GM23338 (cell line): ENCODE measurements at regions not wholly inside any gene's neighbourhood (a gene's known extent, or its start where the extent isn't known, plus 50 kb on each side); places are given as distances from the start of the nearest gene placed in this dataset.

Source experiments
- ATAC-seq: fragments of 200-7000 bp; cut with Tn5 transposase; 3 replicates; pipeline ENCODE4 v1.9.1; 2020
- DNase-seq: peaks from one replicate; pipeline ENCODE4 v3.0.0-alpha.2; 2015; ENCODE audit warnings: low spot score
- H2AFZ ChIP-seq: fragments of 200-600 bp; sonication (generic); 2 replicates; pipeline ENCODE4 v1.8.0; 2016; ENCODE audit warnings: antibody characterized with exemption, mild to moderate bottlenecking, moderate library complexity
- H3F3A ChIP-seq: fragments of 200-600 bp; sonication (generic); replicated peaks from 2 replicates; pipeline ENCODE4 v1.8.0; 2017; ENCODE audit warnings: antibody characterized with exemption, mixed run types, low read depth
- H3K27ac ChIP-seq: fragments of 200-600 bp; sonication (generic); 2 replicates; pipeline ENCODE4 v1.6.1; 2016; ENCODE audit warnings: low read depth
- H3K27me3 ChIP-seq: fragments of 200-600 bp; sonication (generic); 2 replicates; pipeline ENCODE4 v1.8.0; 2016; ENCODE audit warnings: mild to moderate bottlenecking, mixed run types, moderate library complexity; ENCODE audit not compliant: insufficient read depth
- H3K36me3 ChIP-seq: fragments of 200-600 bp; sonication (generic); 2 replicates; pipeline ENCODE4 v1.8.0; 2016; ENCODE audit warnings: mild to moderate bottlenecking; ENCODE audit not compliant: insufficient read depth
- H3K4me1 ChIP-seq: fragments of 200-600 bp; sonication (generic); 2 replicates; pipeline ENCODE4 v1.8.0; 2016; ENCODE audit warnings: mild to moderate bottlenecking, moderate library complexity; ENCODE audit not compliant: insufficient read depth
- H3K4me2 ChIP-seq: fragments of 200-600 bp; sonication (generic); 2 replicates; pipeline ENCODE4 v1.7.1; 2017; ENCODE audit warnings: mixed run types
- H3K4me3 ChIP-seq: fragments of 200-600 bp; sonication (generic); 2 replicates; pipeline ENCODE4 v1.6.1; 2016; ENCODE audit warnings: mixed run types
- H3K79me2 ChIP-seq: fragments of 200-600 bp; sonication (generic); replicated peaks from 2 replicates; pipeline ENCODE4 v1.8.0; 2017; ENCODE audit warnings: mild to moderate bottlenecking; ENCODE audit not compliant: insufficient read depth
- H3K9me2 ChIP-seq: fragments of 200-600 bp; sonication (generic); 2 replicates; pipeline ENCODE4 v1.8.0; 2017; ENCODE audit not compliant: insufficient read depth
- H4K20me1 ChIP-seq: fragments of 200-600 bp; sonication (generic); replicated peaks from 2 replicates; pipeline ENCODE4 v1.8.0; 2017; ENCODE audit warnings: mild to moderate bottlenecking; ENCODE audit not compliant: insufficient read depth
- H3K27ac Mint-ChIP-seq: 2 replicates; pipeline ENCODE4 v1.8.0; 2020; ENCODE audit warnings: inconsistent platforms, mild to moderate bottlenecking, moderate library complexity, mixed read lengths
- H3K27me3 Mint-ChIP-seq: 3 replicates; pipeline ENCODE4 v1.8.0; 2022; ENCODE audit warnings: low read depth, mild to moderate bottlenecking, moderate library complexity, mixed read lengths, inconsistent platforms; ENCODE audit not compliant: insufficient read depth, poor library complexity
- H3K36me3 Mint-ChIP-seq: 3 replicates; pipeline ENCODE4 v1.8.0; 2021; ENCODE audit warnings: low read depth, mild to moderate bottlenecking, inconsistent platforms, moderate library complexity, mixed read lengths
- H3K4me1 Mint-ChIP-seq: 3 replicates; pipeline ENCODE4 v1.8.0; 2020; ENCODE audit warnings: mild to moderate bottlenecking, inconsistent platforms, mixed read lengths
- H3K4me3 Mint-ChIP-seq: 3 replicates; pipeline ENCODE4 v1.8.0; 2021; ENCODE audit warnings: moderate library complexity, mild to moderate bottlenecking, inconsistent platforms, mixed read lengths
- H3K9me3 Mint-ChIP-seq: 3 replicates; pipeline ENCODE4 v1.8.0; 2020; ENCODE audit warnings: moderate library complexity, mild to moderate bottlenecking, inconsistent platforms, mixed read lengths
- CTCF ChIP-seq, 2 experiments: fragments of 200-600 bp in 1 of 2; sonication (generic) in 1 of 2; conservative IDR thresholded peaks; 2 replicates each; pipeline versions ENCODE4 v1.5.1 to v1.6.1; 2016 to 2017; ENCODE audit warnings: antibody characterized with exemption in 2 of 2, low read depth in 2 of 2, mild to moderate bottlenecking in 2 of 2, moderate library complexity in 1 of 2
- EZH2 ChIP-seq: fragments of 200-600 bp; sonication (generic); IDR thresholded peaks from one replicate; pipeline ENCODE4 v1.8.0; 2017; ENCODE audit warnings: antibody characterized with exemption, mild to moderate bottlenecking, low read depth; ENCODE audit not compliant: unreplicated experiment
- EZH2phosphoT487 ChIP-seq: fragments of 200-600 bp; sonication (generic); IDR thresholded peaks from one replicate; pipeline ENCODE4 v1.8.1; 2018; ENCODE audit warnings: antibody characterized with exemption; ENCODE audit not compliant: unreplicated experiment
- NANOG ChIP-seq: IDR thresholded peaks from 2 replicates; pipeline ENCODE4 v1.6.1; 2016; ENCODE audit warnings: antibody characterized with exemption, borderline replicate concordance
- REST ChIP-seq: IDR thresholded peaks from one replicate; pipeline ENCODE4 v1.6.1; 2018; ENCODE audit warnings: antibody characterized with exemption; ENCODE audit not compliant: unreplicated experiment
- ZNF331 ChIP-seq: fragments of 250-450 bp; sonication (Bioruptor Pico); IDR thresholded peaks from 2 replicates; pipeline ENCODE4 v1.5.0; 2020; ENCODE audit warnings: low read depth, mild to moderate bottlenecking, moderate library complexity
- ZNF462 ChIP-seq: fragments of 250-450 bp; sonication (Bioruptor Pico); IDR thresholded peaks from 2 replicates; pipeline ENCODE4 v1.5.0; 2020; ENCODE audit warnings: mild to moderate bottlenecking, moderate library complexity

- TF ChIP-seq ZNF462 (CRISPR knock-in tag) (no peak), EZH2 (no peak), REST (no peak), NANOG (no peak)
These were observed 224.4 kb upstream of the MC4R start (continued) for GRCh38 chr18:60596928-60597327.

GRCh38 chr18:60599267-60599666 is 226.7 kb upstream of the MC4R start:
- DNase-seq, result no peak
- Histone ChIP-seq H3F3A (no peaks in the 10 kb centered on the region), H2AFZ (no peak overlapping the region), H4K20me1 (no peaks in the 10 kb centered on the region), H3K27me3 (no peaks in the 10 kb centered on the region), H3K9me2 (no peaks in the 10 kb centered on the region), H3K27ac (no peak overlapping the region), H3K79me2 (no peaks in the 10 kb centered on the region), H3K4me2 (no peak overlapping the region), H3K36me3 (no peaks in the 10 kb centered on the region), H3K4me1 (no peaks in the 10 kb centered on the region), H3K4me3 (no peak overlapping the region)
- Mint-ChIP-seq H3K4me1 (no peaks in the 10 kb centered on the region), H3K27me3 (no peaks in the 10 kb centered on the region), H3K4me3 (no peak overlapping the region), H3K36me3 (no peaks in the 10 kb centered on the region), H3K9me3 (no peaks in the 10 kb centered on the region), H3K27ac (no peak overlapping the region)
- no peak for ATAC-seq
- TF ChIP-seq EZH2phosphoT487, result no peak
- TF ChIP-seq ZNF331 (CRISPR knock-in tag), result no peak
- no peak for TF ChIP-seq CTCF (conservative IDR thresholded peaks at IDR 0.05; ENCODE audit: low read depth in 2 of 2)
